GM21529 (cell line): ENCODE measurements at regions not wholly inside any gene's neighbourhood (a gene's known extent, or its start where the extent isn't known, plus 50 kb on each side); places are given as distances from the start of the nearest gene placed in this dataset.
A peak's percentile ranks its signal among the peaks of the same experiment; 100 is the strongest.
"Not testable (repeated sequence)": the region's sequence is repeated elsewhere in the genome, so short reads cannot be mapped to it uniquely, and the experiment has no call there.

ENCODE experiments used
- ATAC-seq: cut with Tn5 transposase; IDR thresholded peaks from one replicate; pipeline ENCODE4 v1.9.1; 2021; ENCODE audit not compliant: unreplicated experiment

DNA sequence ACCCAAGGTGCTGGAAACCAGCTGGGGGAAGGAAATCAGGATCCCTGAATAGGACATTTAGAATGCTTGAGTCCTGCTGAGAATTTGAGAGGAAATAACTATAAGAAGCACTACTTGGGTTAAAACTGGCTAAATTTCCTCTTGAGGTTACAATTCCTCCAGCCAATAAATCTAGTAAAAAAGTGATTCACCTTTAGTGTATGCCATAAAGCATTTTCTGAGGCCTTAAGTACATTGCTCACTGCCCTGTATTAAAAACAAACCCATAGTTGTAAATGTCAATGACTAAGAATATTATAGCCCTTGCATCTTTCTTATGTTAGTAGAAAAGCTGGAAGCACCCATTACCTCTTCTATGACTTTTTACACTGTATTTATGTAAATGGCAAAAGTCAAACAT lies 634.7 kb upstream of the ARRDC3 start:
- no peak for ATAC-seq

DNA sequence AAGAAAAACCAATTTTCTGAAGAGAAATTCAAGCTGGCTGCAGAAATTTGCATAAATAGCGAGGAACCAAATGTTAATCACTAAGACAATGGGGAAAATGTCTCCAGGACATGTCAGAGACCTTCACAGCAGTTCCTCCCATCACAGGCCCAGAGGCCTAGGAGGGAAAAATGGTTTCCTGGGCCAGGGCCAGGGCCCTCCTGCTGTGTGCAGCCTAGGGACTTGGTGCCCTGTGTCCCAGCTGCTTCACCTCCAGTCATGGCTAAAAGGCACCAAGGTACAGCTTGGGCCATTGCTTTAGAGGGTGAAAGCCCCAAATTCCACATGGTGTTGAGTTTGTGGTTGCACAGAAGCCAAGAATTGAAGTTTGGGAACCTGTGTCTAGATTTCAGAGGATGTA lies 628.7 kb upstream of the ARRDC3 start:
- ATAC-seq = not testable (repeated sequence)

DNA sequence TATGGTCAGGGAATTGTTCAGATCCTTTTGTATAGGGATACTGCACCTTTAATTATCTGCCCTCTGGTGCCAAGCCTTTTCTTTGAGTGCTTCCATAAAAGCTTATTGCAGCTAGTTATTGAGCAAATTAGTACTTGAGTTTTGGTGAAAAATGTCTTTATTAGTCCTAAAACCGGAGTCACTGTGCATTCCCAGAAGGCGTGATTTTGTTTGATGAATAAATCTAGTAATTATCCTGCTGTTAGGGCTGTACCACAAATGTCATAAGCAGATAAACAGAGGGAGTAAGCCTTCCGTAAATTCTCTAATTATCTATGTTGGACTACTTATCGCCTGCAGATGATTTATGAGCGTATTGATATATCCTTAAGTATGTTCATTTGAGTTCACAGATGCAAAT lies 620.7 kb upstream of the ARRDC3 start:
- ATAC-seq = no peak

DNA sequence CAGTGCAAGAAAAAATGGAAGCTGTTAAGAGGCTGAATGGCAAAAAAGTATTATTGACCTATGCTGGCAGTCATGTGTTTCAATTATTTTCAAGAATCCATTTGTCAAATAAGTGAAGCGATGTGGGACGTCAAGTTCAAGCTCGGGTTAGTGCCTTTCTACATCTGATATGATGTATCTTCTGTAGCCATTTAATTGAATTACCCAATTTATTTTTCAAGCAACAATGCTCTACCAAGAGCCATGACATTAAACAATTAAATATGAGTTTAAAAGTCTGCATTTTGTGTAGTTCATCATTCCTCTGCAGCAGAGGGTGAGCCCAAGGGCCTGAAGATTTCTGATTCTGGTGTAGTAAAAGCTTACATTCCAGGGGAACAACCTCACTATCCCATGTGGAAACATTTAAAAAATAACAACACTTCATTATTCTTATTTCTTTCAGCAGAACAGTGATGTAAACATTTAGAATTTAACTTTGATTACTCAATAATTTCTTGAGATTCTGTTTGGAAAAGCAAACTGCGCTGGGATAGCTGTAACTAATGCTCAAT lies 619.7 kb upstream of the ARRDC3 start:
- ATAC-seq = no peak

DNA sequence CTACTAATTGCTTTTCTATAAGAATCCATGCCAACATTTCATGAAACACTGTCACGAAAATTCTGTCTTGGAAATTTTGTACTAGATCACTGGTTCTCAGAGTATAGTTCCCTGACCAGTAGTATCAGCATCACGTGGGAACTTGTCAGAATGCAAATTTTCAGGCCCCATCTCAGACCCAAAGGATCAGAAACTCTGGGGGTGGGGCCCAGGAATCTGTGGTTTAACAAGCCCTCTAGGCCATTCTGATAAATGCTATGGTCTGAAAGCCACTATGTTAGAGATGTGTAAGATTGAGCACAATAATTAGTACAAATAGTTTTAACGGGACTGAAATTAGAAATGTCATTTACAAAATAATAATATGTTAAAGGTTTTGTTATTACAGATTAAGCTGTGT lies 615.7 kb upstream of the ARRDC3 start:
- ATAC-seq = no peak

DNA sequence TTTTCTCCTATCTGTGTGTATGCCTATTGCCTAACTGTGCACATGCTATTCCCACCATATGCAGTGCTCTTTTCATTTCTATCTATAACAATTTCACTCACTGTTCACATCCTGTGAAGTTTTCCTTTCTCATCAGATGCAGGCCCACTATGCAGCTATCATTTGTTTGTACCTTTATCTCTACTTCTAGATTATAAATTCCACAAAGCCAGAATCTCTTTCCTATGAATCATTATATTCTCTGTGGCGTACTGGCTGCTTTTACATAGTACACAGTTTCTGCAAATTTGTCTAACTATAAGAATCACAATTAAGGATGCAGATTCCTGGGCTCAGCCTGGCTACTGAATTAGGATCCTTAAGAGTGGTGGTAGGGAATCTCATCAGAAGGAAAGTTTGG lies 600.8 kb upstream of the ARRDC3 start:
- ATAC-seq = no peak

DNA sequence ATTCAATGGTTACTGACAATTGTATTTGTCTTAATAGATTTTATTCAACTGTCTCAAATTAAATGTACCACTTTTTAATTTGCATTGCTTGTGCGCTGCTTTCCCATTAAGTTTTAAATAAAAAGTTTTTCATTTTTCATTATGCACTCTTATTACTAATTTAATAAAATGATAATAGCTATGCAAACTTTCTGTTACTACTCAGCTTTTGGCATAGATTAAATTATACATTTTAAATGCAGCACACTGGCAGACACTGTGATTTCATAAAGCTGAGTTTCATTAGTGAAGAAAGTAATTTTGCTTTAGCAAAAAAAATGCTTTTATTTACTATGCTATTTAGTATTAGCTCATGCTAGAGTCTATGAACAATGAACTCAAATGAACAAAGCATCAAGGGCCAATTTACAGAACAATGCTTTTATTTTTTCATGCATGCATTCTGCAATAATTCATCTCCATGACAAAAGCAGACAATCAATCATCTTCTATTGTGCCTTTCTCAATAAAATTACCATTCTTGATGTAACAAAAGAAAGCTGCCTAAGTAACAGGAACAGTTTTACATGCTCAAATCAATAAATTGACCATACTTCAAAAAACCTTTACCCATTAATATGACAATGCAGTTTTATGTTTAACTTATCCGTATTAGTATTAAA lies 595.2 kb upstream of the ARRDC3 start:
- no peak for ATAC-seq

DNA sequence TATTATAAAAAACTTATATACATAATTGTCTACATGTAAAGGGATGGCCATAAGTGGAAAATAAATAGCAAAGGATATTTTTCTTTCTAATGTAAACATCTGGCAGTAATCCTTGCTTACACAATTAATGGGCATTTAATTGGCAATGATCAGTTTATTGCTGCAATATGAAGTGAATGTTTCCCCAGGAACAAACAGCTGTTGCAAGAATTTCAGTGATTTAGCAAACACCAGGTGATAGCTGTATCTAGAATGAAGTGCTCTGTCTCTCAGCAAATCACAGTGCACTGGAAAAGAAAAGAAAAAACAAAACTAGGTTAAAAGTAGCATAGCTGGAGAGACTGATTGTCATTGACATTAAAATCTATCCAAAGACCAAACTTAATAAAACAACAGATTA lies 594.5 kb upstream of the ARRDC3 start:
- ATAC-seq = no peak

DNA sequence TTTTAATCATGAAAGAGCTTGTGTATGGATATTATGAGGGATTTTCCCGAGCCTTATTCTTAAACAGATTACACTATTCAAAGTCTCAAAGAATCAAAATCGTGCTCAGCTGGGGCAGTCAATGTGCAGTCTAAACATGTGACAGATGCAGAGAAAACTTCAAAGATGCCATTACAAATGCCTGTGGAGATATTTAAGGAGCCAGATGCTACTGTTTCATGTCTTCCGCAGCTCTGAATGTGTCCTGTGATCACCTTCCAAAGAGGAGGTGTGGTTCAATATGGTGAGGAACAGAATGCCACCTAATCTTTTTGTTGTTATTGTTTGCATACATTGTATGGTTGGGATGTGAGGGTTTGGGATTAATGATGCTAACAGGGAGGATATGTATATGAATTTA lies 593.3 kb upstream of the ARRDC3 start:
- ATAC-seq = no peak

DNA sequence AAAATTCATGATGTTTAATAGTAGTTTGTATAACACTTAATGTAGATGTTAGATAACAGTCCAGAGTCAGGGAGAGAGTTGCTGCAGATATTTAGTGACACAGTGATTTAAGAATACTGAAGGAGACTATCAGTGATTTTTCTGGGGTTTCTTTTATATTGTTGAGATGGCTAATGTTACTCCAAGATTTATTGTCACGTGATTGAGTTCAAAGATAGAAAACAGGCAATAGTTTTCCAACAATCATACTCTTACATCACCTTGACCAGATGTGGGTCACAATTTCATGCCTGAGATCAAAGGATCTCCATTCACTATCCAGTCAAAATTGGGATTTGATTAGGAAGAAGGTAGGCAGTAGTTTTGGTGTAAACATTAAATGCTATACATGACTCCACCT lies 580.0 kb upstream of the ARRDC3 start:
- no peak for ATAC-seq

DNA sequence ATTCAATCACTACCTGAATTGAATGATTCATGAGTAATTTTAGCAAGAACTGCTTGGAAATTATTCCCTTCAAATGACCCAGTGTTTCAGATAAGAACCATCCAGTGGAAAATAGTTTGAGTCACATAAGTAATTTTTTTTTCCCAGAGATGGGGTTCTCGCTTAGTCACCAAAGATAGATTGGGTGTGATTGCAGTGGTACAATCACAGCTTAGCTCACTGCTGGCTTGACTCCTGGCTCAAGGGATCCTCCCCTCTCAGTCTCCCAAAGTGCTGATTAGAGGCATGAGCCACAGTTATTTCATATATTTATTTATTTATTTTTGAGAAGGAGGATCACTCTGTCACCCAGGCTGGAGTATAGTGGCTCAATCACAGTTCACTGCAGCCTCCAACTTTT lies 574.5 kb upstream of the ARRDC3 start:
- ATAC-seq = no peak

DNA sequence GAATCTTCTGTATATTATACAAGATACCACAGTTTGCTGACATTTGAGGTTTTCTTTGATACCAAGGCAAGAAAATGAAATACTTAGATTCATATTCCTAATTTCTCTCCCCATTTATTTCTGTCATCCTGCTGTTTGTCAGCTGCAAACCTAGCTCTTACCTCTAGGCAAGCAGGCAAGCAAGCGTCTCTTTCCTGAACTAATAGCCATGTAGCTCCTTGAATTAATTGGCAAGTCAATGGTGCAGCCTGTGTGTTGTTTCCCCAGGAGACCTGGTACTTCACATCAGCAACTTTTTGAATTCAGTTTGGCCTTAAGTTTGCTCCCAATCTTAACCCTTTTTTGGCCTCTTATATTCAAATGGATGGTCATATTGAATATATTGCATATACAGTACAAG lies 573.6 kb upstream of the ARRDC3 start:
- ATAC-seq = no peak

DNA sequence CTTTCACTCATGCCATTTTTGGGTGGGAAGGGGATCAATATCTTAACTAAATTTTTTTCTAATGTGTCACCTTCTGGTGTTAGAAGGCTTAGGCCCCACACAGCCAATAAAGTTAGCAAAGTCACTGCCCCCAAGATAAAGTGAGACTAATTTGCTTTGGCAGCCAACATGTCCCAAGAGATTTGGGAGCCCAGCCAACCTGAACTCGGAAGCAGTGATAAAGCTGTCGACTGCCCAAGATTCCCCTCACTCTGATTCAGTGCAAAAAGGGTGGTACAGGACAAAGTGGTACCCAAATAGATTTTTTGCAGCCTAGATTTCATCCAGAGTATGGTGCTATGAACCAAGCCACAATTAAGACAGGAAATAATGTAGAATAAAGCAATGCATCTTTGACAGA lies 572.5 kb upstream of the ARRDC3 start:
- no peak for ATAC-seq

DNA sequence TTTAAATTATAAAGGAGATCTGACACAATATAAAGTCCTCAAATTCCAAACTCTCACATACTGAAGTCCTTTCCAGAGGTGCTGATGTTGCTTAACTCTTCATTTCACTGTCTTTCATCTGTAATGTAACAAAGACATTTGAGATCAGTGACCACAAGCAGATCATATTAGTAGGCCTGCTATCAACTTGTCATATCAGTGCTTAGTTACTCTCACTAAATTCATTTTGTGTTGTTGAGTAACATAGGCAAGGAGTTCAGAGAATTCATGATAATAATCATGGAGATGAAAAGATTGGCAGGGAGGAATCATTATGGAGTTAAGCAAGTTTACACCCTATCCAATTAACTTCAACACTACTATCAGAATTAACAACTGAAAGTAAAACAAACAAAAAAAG lies 571.0 kb upstream of the ARRDC3 start:
- ATAC-seq = no peak

DNA sequence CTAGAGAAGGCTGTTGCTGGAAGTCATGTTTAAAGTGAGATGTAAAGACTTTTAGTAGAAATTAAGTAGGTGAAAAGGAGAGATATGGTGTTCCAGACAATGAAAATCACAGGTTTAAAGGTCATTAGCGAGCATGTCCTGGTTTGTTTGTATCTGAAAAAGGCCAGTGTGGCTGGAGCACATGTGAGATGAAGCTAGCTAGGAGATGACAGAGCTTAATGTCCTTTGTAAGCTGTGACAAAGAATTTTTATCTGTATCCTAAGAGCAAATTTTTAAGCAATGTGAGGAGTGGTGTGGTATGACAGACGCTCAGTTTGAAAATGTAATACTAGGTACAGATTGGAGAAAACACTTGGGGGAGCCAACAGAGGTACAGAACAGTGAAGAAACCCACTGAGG lies 567.2 kb upstream of the ARRDC3 start:
- no peak for ATAC-seq

DNA sequence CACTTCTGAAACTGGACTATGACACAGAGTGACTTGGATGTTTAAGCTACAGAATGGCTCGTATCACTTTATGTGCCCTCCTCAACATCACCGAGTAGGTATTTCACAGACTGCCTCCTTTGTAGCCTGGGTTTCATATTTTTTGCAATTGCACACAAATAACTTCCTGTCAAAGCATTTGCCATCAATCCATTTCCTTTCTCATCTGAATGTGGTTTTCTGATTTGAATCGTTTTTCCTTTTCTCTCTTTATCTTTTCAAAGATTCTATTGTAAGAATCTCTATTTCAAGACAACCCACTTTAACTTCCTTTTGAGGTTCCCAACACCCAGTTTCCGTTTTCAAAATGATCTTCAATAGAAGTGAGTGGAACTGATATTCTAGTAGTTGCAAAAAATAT lies 563.8 kb upstream of the ARRDC3 start:
- ATAC-seq = no peak

DNA sequence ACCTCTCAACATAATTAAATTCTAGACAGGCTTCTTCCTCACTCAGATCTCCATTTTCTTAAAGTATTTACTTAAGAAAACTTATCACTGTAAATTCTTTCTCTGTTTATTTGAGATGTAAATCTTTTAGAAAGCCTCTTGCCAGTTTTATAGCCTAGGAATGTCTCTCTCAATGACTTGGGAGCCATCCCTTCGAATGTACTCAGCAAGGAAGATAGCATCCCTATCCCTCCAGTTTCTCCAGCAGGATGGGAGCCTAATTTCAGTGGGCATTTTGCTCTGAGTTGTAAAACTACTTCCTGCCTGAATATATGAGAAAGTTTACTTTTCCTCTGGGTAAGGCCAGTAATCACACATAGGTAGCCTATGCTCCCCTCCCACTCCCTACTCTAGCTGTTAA lies 558.5 kb upstream of the ARRDC3 start:
- no peak for ATAC-seq

DNA sequence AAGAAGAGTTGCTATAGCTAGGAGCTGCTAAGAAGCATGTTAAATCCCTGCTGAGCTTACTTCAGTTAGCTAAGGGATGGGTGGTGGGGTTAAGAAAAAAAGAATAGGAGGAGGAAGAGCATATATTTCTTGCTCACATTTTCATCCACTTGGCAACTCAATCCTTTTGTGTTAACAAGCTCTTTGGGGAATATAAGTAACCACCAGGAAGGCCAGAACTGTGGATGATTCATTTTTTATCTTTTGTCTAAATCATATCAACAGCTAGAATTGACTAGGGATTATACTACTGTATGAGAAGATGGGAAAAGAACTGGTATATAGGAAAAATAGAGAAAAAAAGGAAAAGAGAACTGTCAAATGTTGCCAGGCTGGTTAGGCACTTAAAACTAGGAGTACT lies 555.3 kb upstream of the ARRDC3 start:
- ATAC-seq = no peak

DNA sequence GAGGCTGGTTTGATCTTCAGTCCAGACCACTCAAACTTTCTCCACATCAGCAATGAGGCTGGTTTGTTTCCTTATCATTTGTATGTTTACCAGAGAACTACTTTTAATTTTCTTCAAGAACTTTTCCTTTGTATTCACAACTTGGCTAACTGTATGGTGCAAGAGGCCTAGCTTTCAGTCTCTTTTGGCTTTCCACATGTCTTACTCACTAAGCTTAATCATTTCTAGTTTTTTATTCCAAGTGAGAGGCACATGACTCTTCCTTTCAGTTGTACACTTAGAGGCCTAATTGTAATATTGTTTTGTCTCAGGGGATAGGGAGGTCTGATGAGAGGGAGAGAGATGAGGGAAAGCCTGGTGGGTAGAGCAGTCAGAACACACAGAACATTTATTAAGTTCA lies 554.0 kb upstream of the ARRDC3 start:
- no peak for ATAC-seq

DNA sequence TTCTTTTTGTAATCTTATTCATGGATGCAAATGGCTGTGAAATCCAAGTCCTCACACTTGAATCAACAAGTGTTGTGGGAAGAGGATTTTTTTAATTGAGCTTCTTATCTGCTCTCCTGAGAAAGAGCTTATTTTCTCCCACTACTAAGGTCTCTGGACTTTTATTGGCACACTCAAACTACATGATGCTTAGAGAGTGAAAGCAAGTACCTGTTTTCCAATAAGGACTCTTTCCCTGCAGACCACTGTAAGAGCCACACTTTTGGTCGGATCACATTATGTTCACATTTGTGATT lies 546.4 kb upstream of the ARRDC3 start:
- ATAC-seq = no peak

DNA sequence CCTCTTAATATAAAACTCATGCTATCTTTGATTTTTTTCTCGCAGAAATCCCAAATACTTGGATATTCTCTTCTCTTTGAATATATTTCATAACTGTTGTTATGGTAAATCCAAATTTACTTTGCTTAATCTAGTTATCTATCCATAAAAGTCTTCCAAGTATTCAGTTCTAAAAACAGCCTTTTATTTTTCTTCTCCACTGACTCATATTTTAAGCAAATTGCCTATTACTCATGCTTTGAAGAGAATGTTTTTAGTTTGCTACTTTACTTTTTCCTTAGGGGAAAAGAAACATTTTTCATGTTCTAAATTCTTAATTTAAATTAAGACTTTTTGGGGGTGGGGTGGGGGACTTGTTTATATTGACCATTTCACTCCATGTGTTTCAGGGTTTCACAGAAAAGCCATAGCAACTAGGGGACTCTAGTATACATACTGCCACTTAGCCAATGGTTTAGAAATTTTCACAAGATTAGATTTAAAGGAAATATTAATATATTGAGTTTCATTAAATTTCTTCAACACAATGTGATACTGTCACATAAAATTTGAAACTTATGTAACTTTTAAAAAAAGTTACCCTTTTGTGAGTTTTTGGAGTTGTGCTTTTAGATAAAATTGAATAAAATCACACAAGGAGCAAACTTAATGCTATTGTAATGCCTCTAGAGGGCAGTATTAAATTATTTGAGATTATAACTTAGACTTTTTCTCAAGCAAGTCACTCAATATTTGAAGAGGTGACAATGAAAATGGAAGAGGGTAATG lies 545.8 kb upstream of the ARRDC3 start:
- peak; percentile 57 for ATAC-seq

DNA sequence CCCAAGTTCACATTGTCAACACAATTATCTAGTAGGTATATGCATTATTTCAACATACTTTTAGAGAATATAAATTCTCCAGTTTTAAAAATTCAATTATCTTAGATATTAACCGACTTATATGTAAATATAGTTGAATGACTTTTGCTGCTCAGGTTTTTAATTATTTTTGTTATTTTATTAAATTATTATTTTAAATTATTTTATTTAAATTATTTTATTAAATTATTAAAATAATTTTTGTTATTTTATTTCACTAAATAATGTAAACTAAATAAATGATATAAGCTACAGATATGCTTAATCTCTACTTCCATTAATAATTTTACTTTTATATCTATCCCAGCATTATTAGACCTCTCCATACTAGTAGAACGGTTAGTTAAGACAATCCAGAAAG lies 544.3 kb upstream of the ARRDC3 start:
- no peak for ATAC-seq

DNA sequence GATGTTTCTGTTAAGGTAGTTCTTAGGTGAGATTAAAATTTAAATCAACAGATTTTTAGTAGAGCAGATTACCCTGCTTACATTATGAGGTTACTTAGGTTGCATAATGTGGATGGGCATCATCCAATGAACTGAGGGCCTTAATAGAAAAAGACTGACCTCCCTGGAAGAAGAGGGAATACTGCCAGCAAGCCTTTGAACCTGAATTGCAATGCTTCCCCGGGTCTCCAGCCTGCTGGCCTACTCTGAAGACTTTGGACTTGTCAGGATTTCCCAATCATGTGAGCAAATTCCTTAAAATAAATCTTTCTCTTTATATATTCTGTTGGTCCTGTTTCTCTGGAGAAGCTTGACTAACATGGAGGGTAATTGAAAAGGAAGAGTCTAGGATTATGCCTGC lies 542.1 kb upstream of the ARRDC3 start:
- ATAC-seq = no peak
